ENCODE measurements at regions not wholly inside any gene's neighbourhood (a gene's known extent, or its start where the extent isn't known, plus 50 kb on each side); places are given as distances from the start of the nearest gene placed in this dataset.

DNA sequence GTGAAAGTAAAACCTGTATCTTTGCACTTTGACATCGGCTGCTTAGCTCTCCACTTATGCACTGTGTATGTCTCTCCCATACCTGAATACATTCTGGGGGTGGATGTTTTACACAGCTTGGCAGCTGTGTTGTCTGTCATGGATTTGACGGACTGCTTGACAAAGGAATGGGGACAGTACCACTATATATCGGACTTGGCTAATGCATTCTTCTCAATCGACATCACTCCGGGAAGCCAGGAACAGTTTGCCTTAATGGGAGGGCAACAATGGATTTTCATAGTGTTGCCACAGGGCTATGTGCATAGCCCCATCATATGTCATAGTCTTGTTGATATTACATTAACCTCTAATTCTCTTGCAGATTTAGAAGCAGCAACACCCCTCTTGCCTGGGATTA lies 1008.3 kb downstream of the DNAH5 start:
- TF ChIP-seq, protein P1, sequence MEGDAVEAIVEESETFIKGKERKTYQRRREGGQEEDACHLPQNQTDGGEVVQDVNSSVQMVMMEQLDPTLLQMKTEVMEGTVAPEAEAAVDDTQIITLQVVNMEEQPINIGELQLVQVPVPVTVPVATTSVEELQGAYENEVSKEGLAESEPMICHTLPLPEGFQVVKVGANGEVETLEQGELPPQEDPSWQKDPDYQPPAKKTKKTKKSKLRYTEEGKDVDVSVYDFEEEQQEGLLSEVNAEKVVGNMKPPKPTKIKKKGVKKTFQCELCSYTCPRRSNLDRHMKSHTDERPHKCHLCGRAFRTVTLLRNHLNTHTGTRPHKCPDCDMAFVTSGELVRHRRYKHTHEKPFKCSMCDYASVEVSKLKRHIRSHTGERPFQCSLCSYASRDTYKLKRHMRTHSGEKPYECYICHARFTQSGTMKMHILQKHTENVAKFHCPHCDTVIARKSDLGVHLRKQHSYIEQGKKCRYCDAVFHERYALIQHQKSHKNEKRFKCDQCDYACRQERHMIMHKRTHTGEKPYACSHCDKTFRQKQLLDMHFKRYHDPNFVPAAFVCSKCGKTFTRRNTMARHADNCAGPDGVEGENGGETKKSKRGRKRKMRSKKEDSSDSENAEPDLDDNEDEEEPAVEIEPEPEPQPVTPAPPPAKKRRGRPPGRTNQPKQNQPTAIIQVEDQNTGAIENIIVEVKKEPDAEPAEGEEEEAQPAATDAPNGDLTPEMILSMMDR (IDR thresholded peaks at IDR 0.05): no peak
- TF ChIP-seq POLR2AphosphoS5 (IDR thresholded peaks at IDR 0.05): no peak
